ENCODE measurements at regions not wholly inside any gene's neighbourhood (a gene's known extent, or its start where the extent isn't known, plus 50 kb on each side); places are given as distances from the start of the nearest gene placed in this dataset.

- TF ChIP-seq CTCF (IDR thresholded peaks at IDR 0.05; ENCODE audit: poor library complexity) (no peak), EZH2 (IDR thresholded peaks at IDR 0.05; ENCODE audit: borderline replicate concordance) (no peak)
Observed at GRCh38 chrX:6898371-6898770, 249.1 kb upstream of the STS start.

All from hepatocyte (in vitro differentiated cells).